ENCODE measurements at regions not wholly inside any gene's neighbourhood (a gene's known extent, or its start where the extent isn't known, plus 50 kb on each side); places are given as distances from the start of the nearest gene placed in this dataset.

DNA sequence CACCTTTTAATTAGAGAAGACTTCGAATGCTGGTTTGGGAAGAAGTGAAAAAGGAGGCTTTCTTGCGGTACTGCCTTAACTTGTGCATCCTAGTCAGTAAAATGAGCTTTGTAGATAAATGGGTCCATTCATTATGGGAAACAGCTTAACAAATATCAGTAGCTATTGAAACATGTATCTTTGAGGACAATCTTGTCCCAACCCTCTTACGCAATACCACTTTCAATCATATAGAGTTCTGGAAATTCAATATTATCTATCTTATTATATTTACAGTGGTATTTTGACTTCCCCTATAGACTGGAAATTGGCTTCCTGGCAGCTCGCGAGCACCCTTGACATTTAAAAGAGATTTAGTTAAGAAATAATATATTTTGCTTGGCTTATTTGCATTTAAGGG lies 565.8 kb upstream of the NUDT12 start:
- H3K27me3 ChIP-seq (ENCODE audit: insufficient read depth in 3 of 3, low read length in 2 of 3) = no peaks in the 10 kb centered on the region
- TF ChIP-seq, protein P1, sequence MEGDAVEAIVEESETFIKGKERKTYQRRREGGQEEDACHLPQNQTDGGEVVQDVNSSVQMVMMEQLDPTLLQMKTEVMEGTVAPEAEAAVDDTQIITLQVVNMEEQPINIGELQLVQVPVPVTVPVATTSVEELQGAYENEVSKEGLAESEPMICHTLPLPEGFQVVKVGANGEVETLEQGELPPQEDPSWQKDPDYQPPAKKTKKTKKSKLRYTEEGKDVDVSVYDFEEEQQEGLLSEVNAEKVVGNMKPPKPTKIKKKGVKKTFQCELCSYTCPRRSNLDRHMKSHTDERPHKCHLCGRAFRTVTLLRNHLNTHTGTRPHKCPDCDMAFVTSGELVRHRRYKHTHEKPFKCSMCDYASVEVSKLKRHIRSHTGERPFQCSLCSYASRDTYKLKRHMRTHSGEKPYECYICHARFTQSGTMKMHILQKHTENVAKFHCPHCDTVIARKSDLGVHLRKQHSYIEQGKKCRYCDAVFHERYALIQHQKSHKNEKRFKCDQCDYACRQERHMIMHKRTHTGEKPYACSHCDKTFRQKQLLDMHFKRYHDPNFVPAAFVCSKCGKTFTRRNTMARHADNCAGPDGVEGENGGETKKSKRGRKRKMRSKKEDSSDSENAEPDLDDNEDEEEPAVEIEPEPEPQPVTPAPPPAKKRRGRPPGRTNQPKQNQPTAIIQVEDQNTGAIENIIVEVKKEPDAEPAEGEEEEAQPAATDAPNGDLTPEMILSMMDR (IDR thresholded peaks at IDR 0.05) = no peak
- intact Hi-C loops (cut with DNase I) = no loop called here
- no peaks in the 10 kb centered on the region for H3K4me1 ChIP-seq
- H3K9me3 ChIP-seq = no peaks in the 10 kb centered on the region
- WGBS, 3 donors = 67 to 92% (median 90%) methylated on average over 5 of the region's 5 CpGs
- DNase-seq (no peak), ATAC-seq (no peak)
- no peak overlapping the region for H3K27ac ChIP-seq
- H3K4me3 ChIP-seq = no peak overlapping the region
- H3K36me3 ChIP-seq (ENCODE audit: insufficient read depth in 1 of 2, low read depth in 1 of 2) = no peaks in the 10 kb centered on the region

DNA sequence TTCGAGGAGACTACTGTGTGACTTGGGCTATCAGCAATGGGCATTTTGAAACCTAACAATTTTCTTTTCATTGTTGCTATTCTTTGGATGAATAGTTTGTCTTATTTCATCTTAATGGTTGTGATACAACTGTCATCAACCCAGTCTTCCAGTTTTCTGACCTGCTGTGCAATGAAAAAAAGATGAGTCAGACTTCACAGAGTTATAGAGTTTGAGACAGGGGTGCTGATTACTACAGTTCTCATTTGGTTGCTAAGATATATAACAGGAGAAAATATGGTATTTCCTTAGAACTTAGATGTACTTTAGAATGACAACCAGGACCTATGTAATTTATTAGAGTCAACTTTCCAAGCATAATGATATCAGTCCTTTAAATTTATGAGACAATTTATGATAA lies 564.4 kb upstream of the NUDT12 start:
- TF ChIP-seq, protein P1 (IDR thresholded peaks at IDR 0.05) = no peak
- 61 to 69% (median 65%) methylated on average over 1 of the region's 1 CpG for WGBS, 3 donors
- Histone ChIP-seq H3K4me1 (no peaks in the 10 kb centered on the region), H3K27ac (no peak overlapping the region), H3K4me3 (no peak overlapping the region), H3K27me3 (ENCODE audit: insufficient read depth in 3 of 3, low read length in 2 of 3) (no peaks in the 10 kb centered on the region), H3K9me3 (no peaks in the 10 kb centered on the region), H3K36me3 (ENCODE audit: insufficient read depth in 1 of 2, low read depth in 1 of 2) (no peaks in the 10 kb centered on the region)
- ATAC-seq (no peak), DNase-seq (no peak)
- intact Hi-C loops (cut with DNase I) = no loop called here

DNA sequence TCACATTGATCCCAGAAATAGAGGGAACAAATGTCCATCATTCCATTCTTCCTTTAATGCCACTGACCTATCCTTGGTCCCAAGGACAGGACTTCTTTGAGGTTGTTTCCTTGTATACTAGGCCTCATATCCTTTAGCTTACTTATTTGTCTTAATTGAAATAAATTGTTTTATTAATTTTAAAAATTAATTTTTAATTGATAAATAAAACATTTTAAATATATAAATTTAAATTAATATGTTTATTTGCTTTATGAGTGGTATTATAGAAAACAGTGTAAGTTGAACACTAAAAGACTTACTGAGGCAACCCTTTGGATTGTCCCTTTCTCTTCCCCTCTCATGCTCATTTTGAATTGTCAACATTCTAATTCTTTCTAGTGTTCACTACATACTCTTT lies 556.9 kb upstream of the NUDT12 start:
- ATAC-seq (no peak), DNase-seq (no peak)
- no peaks in the 10 kb centered on the region for H3K4me1 ChIP-seq
- no peak overlapping the region for H3K4me3 ChIP-seq
- no peaks in the 10 kb centered on the region for H3K27me3 ChIP-seq (ENCODE audit: insufficient read depth in 3 of 3, low read length in 2 of 3)
- intact Hi-C loops (cut with DNase I) = no loop called here
- TF ChIP-seq, protein P1 (IDR thresholded peaks at IDR 0.05) = no peak
- H3K9me3 ChIP-seq = no peaks in the 10 kb centered on the region
- no peak overlapping the region for H3K27ac ChIP-seq
- H3K36me3 ChIP-seq (ENCODE audit: insufficient read depth in 1 of 2, low read depth in 1 of 2) = no peaks in the 10 kb centered on the region

DNA sequence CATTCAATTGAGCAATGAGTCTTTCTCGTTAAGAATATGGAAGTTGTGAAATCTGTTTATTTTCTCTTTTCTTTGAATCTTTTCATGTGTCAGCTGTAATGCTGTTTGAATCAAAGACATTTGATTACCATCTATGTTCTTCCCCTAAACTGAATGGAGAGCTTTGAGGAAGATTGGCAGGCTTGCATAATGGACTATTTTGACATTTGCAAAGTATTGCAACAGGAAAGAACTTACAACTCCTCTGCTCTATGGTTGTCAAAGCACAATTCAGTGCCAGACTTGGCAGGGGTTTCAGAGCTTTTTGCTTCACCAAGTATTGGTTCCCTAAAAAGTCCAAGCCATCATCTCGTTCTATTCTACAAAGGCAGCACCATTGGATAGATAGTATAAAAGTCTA lies 549.0 kb upstream of the NUDT12 start:
- H3K4me1 ChIP-seq = no peaks in the 10 kb centered on the region
- DNase-seq (no peak), ATAC-seq (no peak)
- no peak overlapping the region for H3K27ac ChIP-seq
- WGBS, 3 donors = 78 to 93% (median 83%) methylated on average over 2 of the region's 2 CpGs
- no peak overlapping the region for H3K4me3 ChIP-seq
- H3K36me3 ChIP-seq (ENCODE audit: insufficient read depth in 1 of 2, low read depth in 1 of 2) = no peaks in the 10 kb centered on the region
- intact Hi-C loops (cut with DNase I) = no loop called here
- peaks cover 7% of the 10 kb centered on the region for H3K9me3 ChIP-seq
- TF ChIP-seq, protein P1 (IDR thresholded peaks at IDR 0.05) = no peak
- H3K27me3 ChIP-seq (ENCODE audit: insufficient read depth in 3 of 3, low read length in 2 of 3) = no peaks in the 10 kb centered on the region

- no peaks in the 10 kb centered on the region for H3K27me3 ChIP-seq (ENCODE audit: insufficient read depth in 3 of 3, low read length in 2 of 3)
- intact Hi-C loops (cut with DNase I) = no loop called here
- H3K4me1 ChIP-seq = no peaks in the 10 kb centered on the region
- no peaks in the 10 kb centered on the region for H3K36me3 ChIP-seq (ENCODE audit: insufficient read depth in 1 of 2, low read depth in 1 of 2)
- ATAC-seq (no peak), DNase-seq (no peak)
- H3K4me3 ChIP-seq = no peak overlapping the region
- H3K9me3 ChIP-seq = no peaks in the 10 kb centered on the region
- no peak overlapping the region for H3K27ac ChIP-seq
- TF ChIP-seq, protein P1 (IDR thresholded peaks at IDR 0.05) = no peak
- 83 to 89% (median 89%) methylated on average over 5 of the region's 5 CpGs for WGBS, 3 donors
Observed at GRCh38 chr5:104096451-104096850, 533.9 kb upstream of the NUDT12 start.
